DND-41 (cell line): ENCODE measurements at regions not wholly inside any gene's neighbourhood (a gene's known extent, or its start where the extent isn't known, plus 50 kb on each side); places are given as distances from the start of the nearest gene placed in this dataset.

Experiments
- EZH2 ChIP-seq: IDR thresholded peaks from 3 replicates; pipeline ENCODE4 v1.6.1; 2012; ENCODE audit warnings: borderline replicate concordance, low read depth, mild to moderate bottlenecking, moderate library complexity, low read length, inconsistent platforms; ENCODE audit not compliant: severe bottlenecking
- TF ChIP-seq, protein P1 (sequence below): IDR thresholded peaks from 2 replicates; pipeline ENCODE4 v1.5.1; 2012; ENCODE audit warnings: borderline replicate concordance, low read length, moderate library complexity, mild to moderate bottlenecking; ENCODE audit not compliant: poor library complexity, severe bottlenecking; ENCODE audit errors: extremely low read depth

DNA sequence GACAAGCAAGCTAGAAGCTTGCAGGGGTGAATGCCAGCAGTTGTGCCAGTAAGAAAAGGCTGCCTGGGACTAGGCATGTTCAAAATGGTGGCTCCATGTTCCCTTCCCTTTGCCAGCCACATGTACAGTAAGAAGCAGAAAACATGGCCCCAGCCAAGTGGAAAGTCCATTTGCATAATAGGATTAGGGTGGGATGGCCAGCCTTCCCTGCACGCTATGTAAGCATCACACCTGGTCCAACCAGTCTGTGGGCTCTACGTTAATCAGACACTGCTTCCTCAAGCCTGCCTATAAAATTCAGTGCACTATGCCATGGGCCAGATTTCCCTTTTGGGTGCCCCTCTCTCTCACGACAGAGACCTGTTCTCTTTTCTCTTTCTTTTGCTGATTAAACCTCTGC is 288.4 kb downstream of the GXYLT1 start:
- TF ChIP-seq, protein P1, sequence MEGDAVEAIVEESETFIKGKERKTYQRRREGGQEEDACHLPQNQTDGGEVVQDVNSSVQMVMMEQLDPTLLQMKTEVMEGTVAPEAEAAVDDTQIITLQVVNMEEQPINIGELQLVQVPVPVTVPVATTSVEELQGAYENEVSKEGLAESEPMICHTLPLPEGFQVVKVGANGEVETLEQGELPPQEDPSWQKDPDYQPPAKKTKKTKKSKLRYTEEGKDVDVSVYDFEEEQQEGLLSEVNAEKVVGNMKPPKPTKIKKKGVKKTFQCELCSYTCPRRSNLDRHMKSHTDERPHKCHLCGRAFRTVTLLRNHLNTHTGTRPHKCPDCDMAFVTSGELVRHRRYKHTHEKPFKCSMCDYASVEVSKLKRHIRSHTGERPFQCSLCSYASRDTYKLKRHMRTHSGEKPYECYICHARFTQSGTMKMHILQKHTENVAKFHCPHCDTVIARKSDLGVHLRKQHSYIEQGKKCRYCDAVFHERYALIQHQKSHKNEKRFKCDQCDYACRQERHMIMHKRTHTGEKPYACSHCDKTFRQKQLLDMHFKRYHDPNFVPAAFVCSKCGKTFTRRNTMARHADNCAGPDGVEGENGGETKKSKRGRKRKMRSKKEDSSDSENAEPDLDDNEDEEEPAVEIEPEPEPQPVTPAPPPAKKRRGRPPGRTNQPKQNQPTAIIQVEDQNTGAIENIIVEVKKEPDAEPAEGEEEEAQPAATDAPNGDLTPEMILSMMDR: no peak
- TF ChIP-seq EZH2: no peak
